AG04450 (cell line): ENCODE measurements at regions not wholly inside any gene's neighbourhood (a gene's known extent, or its start where the extent isn't known, plus 50 kb on each side); places are given as distances from the start of the nearest gene placed in this dataset.

Source experiments
- CTCF ChIA-PET: fragments of 300-600, 350-600 bp; formaldehyde crosslinking; extraction: SDS; loops from one replicate; lab custom pipeline; 2022; ENCODE audit warnings: antibody characterized with exemption, inconsistent platforms; lab: Charles Lee
- POLR2A ChIA-PET: fragments of 350-600 bp; formaldehyde crosslinking; extraction: SDS; loops from one replicate; lab custom pipeline; 2021; ENCODE audit warnings: antibody characterized with exemption, inconsistent platforms; lab: Yijun Ruan, JAX
- DNase-seq: peaks from one replicate; pipeline ENCODE4 v3.0.0-alpha.2; 2011; ENCODE audit warnings: low read depth, low spot score
- H3K27ac ChIP-seq: one replicate; pipeline ENCODE4 v1.5.1; 2012; ENCODE audit warnings: low read depth, low read length, control low read depth
- H3K27me3 ChIP-seq: one replicate; pipeline ENCODE4 v1.6.0; 2012; ENCODE audit warnings: low read length; ENCODE audit not compliant: control insufficient read depth, insufficient read depth
- H3K4me3 ChIP-seq: 2 replicates; pipeline ENCODE4 v1.5.1; 2011; ENCODE audit warnings: mild to moderate bottlenecking, low read depth, low read length, control low read depth
- H3K9me3 ChIP-seq: 2 replicates; pipeline ENCODE4 v1.5.1; 2012; ENCODE audit warnings: low read length; ENCODE audit not compliant: control insufficient read depth, insufficient read depth
- TF ChIP-seq, protein P1 (sequence below): IDR thresholded peaks from 2 replicates; pipeline ENCODE4 v1.5.1; 2011; ENCODE audit warnings: low read depth, low read length, control low read depth, inconsistent platforms

DNA sequence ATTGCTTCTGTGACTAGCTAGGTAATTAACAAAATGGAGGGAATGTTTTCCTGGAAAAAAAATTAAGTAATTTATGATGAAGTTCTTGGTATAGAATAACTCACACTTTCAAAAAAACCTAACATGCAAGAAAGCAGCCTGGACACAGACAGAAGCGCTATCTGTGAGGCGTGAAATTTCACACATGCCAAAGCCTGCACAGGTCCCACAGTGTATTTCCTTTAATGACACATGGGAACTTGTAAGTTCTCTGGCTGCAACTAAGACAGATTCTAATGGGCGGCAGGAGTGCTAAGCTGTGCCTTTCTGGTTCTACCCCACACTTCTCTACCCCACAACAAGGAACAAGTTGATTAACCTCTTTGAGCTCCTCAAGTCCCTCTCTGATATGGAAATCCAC is 84.9 kb upstream of the NEO1 start:
- Histone ChIP-seq H3K4me3 (no peak overlapping the region), H3K27me3 (peaks cover 4% of the 10 kb centered on the region), H3K9me3 (no peaks in the 10 kb centered on the region), H3K27ac (no peak overlapping the region)
- ChIA-PET POLR2A (no interaction called here), CTCF (no interaction called here)
- TF ChIP-seq, protein P1, sequence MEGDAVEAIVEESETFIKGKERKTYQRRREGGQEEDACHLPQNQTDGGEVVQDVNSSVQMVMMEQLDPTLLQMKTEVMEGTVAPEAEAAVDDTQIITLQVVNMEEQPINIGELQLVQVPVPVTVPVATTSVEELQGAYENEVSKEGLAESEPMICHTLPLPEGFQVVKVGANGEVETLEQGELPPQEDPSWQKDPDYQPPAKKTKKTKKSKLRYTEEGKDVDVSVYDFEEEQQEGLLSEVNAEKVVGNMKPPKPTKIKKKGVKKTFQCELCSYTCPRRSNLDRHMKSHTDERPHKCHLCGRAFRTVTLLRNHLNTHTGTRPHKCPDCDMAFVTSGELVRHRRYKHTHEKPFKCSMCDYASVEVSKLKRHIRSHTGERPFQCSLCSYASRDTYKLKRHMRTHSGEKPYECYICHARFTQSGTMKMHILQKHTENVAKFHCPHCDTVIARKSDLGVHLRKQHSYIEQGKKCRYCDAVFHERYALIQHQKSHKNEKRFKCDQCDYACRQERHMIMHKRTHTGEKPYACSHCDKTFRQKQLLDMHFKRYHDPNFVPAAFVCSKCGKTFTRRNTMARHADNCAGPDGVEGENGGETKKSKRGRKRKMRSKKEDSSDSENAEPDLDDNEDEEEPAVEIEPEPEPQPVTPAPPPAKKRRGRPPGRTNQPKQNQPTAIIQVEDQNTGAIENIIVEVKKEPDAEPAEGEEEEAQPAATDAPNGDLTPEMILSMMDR: no peak
- no peak for DNase-seq

DNA sequence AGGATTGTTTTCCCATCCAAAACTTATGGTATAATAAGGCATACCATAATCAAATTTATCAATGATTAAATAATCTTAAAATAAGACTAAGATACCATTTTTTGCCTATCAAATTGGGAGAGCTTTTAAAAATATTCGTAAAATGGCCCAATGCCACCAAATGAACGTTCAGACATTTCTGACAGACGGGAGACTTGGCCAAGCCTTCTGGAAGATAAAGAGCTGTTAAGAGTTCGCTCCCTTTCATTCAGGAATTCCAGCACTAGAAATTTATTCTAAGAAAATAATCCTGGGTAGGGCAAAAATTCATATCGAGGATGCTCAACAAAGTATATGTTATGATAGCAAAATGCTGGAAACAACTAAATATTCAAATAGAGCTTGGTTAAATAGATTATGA is 85.6 kb upstream of the NEO1 start:
- H3K27ac ChIP-seq: no peak overlapping the region
- H3K4me3 ChIP-seq: no peak overlapping the region
- DNase-seq: no peak
- TF ChIP-seq, protein P1: no peak
- H3K9me3 ChIP-seq: no peaks in the 10 kb centered on the region
- no peaks in the 10 kb centered on the region for H3K27me3 ChIP-seq
- ChIA-PET CTCF (no interaction called here), POLR2A (no interaction called here)

DNA sequence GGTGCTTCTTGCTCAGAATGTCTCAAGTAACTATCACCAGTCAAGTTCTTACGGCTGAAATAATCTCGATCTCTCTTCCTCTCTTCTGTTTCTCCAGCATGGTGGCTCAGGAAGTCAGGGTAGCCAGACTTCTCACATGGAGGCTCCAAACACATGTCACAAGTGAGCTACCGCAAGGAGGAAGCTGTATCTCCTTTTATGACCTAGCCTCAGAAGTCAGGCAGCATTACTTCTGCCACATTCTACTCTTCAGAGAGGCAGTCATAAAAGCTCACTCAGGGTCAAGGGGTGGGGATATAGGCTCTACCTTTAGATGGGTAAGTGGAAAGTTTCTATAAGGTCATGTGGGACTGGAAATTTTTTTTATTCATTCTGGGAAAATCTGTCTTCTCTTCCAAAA is 86.6 kb upstream of the NEO1 start:
- H3K27ac ChIP-seq: no peak overlapping the region
- POLR2A ChIA-PET: no interaction called here
- CTCF ChIA-PET: interaction anchor here (0.7 kb wide), 1 partner anchor 244 kb away, joined by 3 read pairs; no protein-coding TSS in a partner anchor
- H3K9me3 ChIP-seq: no peaks in the 10 kb centered on the region
- no peaks in the 10 kb centered on the region for H3K27me3 ChIP-seq
- H3K4me3 ChIP-seq: no peak overlapping the region
- no peak for DNase-seq
- TF ChIP-seq, protein P1: no peak

DNA sequence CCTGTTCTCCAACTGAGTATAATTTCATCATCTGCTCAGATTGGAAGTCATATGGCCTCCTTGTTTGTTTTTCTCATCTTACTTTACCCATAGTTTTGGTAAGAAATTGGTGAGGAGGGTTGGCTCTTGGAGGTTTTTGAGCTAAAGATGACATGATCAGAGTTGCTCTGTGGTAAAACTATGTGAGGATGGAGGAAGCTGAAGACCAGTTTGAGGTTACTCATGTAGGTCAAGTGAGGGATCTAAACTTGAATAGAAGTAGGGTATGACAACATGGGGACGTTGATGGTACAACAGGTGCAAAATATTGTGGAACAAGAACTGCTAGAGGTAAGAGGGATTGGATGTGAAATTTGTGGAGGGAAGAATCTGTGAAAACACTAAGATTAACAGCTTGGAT is 87.7 kb upstream of the NEO1 start:
- Histone ChIP-seq H3K4me3 (no peak overlapping the region), H3K9me3 (no peaks in the 10 kb centered on the region), H3K27ac (no peak overlapping the region), H3K27me3 (no peaks in the 10 kb centered on the region)
- ChIA-PET POLR2A (no interaction called here), CTCF (no interaction called here)
- TF ChIP-seq, protein P1: no peak
- no peak for DNase-seq

DNA sequence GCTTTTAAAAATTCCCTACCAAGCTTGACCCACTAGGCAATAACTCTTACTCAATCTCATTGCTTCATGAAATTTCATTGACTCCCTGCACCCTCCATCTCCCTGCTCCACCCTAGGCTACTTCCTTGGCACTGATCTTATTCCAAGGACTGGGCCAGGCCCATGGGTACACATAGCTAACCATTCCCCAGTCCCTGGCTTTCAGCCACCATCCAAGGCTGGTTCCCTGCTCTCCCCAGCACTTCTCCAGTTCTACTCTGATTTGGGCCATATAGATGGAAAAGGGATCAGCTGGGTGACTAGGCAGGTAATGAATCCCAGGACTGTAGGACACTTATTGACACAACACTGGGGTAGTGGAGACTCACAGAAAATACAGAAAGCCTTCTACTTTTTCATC is 88.1 kb upstream of the NEO1 start:
- ChIA-PET POLR2A (no interaction called here), CTCF (no interaction called here)
- TF ChIP-seq, protein P1: no peak
- Histone ChIP-seq H3K27me3 (no peaks in the 10 kb centered on the region), H3K27ac (no peak overlapping the region), H3K4me3 (no peak overlapping the region), H3K9me3 (no peaks in the 10 kb centered on the region)
- no peak for DNase-seq
